ENCODE measurements at regions not wholly inside any gene's neighbourhood (a gene's known extent, or its start where the extent isn't known, plus 50 kb on each side); places are given as distances from the start of the nearest gene placed in this dataset.

DNA sequence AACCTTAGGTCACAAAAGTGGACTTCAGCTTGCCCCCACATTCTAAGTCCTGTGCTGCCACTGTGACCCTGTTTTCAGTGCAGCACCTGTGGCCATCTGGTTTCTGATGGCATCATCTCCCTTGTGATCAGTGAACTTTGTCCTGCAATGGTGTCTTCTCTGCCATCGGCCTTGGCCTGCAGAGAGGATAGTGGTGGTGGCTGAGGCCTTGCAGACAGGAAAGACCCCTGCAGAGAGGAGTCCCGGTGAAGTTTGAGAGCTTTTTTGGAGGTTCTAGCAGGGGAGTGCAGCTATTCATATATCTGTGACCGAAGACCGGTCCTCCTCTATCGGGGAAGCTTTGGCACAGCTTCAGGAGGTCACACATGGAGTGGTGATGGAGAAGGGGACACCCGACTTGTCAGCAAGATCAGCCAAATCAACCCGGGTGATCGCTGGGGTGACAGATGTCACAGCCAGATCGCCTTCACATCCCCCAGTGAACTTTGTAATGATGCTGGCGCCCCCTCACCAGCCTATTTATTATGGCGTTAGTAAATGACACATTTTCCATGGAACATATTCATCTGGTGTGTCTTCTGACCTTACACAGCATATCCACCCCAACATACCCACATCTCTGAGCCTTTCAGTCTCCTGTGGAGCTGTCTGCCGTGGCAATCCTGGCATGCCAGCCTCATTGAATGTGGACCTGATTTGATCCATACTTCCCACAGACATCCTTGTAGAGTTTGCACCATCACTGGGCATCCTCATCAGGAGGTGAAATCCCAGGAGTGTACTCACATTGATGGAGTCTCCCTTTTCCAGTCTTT is 136.1 kb downstream of the PAPOLA start:
- no peak for DNase-seq

DNA sequence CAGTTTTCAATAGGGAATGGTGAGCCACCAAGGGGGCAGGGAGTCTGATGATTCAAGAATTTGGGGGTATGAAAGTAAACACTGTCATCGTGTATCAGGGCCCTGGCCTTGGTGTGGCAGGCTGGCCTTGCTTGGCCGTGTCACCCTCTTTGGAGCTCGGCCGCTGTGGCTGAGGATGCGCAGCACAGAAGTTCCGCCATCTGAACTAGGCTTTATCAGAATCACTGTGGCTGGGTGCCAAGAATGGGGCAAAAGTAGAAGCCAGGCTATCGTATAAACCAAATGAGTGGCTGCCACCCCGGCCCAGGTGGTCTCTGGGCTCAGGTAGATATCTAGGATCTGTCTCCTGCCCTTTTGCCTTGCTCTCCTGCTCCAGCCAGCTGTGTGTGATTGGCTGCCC is 137.4 kb downstream of the PAPOLA start:
- DNase-seq = no peak

DNA sequence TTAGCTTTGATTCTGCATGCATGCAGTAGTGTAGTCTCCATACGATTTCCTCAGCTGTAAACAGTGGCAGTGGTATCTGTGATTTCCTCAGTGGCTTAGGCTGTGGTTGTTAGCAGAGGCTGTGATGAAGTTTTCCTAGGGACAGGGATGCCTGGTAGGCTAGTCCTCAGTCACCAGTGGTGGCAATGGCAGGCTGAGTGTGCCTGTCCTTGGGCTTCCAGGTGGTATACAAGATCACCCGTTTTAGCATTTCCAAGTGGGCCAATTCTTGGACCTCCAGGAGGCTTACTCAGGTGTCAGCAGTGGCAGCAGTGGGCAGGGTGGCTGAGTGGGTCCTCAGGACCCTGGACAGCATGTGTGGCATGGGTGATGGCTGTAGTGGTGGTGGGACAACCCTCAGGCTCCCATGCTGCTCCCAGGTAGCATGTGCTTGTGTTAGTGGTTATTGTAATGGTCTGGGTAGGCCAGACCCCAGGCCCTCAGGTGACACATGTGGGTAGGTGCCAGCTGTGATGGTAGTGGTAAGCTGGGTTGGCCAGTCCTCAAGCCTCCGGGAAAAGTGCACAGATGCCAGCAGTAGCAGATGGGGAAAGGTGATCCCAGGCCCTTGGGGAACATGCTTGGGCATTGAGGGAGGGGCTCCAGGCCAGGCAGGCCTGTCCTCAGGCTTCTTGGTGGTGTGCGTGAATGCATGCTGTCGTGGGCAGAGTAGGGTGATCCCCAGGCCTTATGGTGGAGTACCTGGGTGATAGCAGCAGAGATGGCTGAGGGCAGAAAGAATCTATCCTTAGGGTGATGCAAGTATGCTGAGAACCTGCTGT is 146.5 kb downstream of the PAPOLA start:
- DNase-seq = no peak

DNA sequence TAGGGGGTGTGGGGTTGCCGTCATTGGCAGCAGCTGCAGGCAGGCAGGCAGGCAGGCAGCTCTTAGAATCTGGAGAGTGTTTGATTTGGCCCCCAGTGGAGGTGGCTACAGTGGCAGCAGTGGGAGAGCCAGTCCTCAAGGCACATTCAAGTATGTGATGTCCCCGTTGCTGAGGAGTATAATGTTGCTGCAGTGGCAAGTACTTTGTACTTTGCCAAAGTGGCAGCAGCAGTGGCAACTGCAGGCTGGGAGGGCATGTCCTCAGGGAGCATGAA is 147.1 kb downstream of the PAPOLA start:
- DNase-seq = no peak

GRCh38 chr14:96653597-96653996 is 143.6 kb upstream of the VRK1 start:
- DNase-seq = no peak

DNA sequence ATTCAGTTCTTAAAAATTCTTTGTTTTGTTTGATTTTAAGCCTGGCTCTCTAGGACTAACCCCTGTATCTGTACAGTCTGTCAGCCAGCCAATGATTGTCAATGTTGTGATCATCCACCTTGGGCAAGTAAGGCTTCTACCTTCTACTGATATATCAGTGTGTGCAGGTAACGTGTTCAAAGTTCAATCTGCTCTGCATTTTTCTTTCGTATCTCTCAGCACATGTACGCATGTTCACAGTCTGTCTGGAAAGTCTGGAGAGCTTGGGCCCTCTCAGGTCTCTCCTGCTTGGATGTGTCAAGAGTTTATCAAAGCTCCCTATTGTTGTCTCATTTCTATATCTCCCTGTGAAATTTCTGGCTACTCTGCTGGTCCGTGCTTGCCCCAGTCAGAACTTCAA is 138.6 kb upstream of the VRK1 start:
- no peak for DNase-seq

GRCh38 chr14:96660123-96660522 is 137.1 kb upstream of the VRK1 start:
- no peak for DNase-seq

GRCh38 chr14:96660667-96661066 is 136.5 kb upstream of the VRK1 start:
- DNase-seq = no peak

DNA sequence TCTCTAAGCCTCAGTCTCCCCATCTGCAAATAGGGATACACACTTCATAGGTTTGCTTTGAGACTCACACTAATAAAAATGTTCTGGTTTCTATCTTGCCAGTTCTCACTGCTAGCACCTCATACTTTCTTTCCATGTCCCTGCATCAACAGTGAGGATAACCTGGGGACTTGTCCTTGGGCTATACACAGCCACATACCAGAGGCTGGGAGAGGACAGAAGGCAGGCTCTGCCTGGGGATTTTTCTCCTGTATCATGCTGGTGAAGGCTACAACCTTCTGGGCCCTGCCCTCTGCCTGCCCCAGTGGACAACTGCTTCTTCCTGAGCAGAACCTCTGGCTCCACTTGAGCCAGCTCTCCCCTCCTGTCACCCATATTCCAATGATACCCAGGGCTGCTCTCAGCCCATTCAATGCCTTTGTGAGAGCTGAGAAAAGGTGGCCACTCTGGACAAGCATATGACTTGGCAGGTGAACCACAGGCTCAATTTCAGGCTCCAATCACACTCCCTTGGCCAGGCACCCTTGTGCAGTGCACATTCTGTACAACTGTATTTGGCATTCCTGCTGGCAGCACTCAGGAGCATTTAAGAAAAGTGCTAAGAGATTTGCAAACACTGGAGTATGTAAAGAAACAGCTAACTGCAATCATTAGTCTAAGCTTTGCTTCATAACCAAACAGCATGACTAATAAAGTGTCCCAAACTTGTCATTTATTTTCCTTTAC is 135.8 kb upstream of the VRK1 start:
- DNase-seq = no peak

- DNase-seq = no peak
Observed at GRCh38 chr14:96662116-96662970, 134.8 kb upstream of the VRK1 start.

GRCh38 chr14:96663076-96663475 is 134.1 kb upstream of the VRK1 start:
- no peak for DNase-seq

DNA sequence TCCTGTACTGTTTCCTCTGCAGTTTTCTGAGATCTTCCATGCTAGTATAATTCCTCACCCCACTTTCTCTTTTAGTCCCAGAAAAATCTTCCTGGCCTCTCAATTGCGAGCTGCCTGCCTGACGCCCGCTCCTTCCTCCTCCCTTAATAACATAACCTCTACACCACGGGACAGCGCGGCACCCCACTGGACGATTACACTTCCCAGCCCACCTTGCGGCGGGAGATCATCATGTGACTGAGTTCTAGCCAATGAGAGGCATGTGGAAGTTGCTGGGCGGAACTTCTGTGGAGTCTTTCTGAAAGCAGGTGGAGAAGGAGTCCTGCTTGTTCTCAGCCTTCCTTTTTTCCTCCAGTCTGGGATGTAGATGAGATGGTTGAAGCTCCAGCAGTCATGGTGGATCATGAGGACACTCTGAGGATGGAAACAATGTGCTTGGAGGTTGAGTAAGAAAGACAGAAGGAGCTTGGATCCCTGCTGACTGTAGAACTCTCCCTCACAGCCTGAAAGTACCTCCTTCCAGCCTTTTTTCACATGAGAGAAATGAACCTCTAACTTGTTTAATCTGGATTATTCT is 133.6 kb upstream of the VRK1 start:
- DNase-seq = no peak

GRCh38 chr14:96666088-96666487 is 131.1 kb upstream of the VRK1 start:
- no peak for DNase-seq

DNA sequence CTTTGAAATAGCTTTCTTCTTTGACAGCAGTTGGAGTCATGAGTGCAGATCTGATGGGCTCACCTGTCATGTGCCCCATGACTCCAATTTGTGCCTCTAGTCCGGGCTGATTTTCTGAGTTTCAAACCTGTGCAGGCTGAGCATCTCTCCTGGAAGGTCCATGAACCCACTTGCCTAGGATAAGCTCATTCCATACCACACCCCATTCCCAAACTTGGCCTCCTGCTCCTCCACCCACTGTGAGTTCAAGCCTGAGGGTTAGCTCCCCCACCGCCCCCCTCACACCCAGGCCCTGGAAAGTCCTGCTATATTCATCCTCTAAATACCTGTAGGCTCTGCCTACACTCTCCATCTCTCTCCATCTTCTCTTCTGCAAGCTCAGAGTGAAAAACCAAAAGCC is 126.8 kb upstream of the VRK1 start:
- DNase-seq = no peak

DNA sequence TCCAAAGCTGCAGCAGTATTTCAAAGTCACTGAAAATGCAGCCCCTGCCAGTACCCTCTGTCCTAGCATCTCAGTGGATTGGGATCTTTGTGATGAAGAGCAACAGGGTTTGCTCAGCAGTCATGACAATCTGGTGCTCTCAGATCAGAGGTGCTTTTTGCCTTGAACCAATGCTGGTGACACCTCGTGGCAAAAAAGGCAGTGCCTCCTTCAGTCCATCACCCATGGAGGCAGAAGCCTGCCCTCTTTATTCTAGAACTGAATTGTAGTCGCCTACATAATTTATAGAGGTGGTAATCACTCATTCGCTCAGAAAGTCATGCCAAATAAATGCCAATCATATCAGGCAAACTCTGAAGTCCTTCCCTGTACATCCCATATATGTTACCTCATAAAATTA is 126.0 kb upstream of the VRK1 start:
- no peak for DNase-seq

DNA sequence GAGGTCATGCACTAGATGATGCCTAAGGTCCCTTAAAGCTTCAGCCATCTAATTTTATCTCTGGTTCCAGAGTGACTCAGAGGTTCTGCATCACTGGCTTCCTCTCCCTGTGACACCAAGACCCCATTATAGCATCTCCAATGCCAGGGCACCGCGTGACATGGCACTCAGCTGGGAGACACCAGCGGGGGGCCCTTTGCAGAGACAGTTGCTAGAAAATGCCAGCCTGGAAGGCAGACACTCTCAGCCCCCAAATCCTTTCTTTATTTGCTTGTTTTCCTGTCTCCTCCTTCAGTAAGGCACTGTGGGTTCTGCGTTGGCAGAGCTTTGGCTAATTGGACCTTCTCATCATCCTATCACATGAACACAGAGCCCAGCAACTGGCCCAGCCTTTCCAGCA is 123.5 kb upstream of the VRK1 start:
- no peak for DNase-seq

GRCh38 chr14:96674121-96674520 is 123.1 kb upstream of the VRK1 start:
- DNase-seq = no peak

GRCh38 chr14:96676166-96676565 is 121.0 kb upstream of the VRK1 start:
- DNase-seq = no peak

DNA sequence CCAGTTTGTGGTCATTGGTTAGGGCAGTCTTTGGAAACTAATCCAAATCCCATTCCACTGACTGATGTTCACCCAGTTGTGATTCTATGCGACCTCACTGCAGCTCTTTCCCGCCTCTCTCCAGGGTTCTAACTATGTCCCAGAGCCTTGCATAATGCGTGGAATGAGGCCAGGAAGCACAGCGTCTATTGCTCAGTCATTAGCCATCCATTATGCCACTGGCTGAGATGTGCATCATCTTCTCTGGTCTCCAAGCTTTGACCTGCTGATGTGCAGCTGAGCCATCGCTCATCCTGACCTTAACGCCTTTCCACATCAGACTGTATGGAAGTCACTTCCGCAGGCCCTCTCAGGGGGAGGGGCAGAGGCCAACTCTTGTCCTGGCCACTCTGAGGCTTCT is 115.4 kb upstream of the VRK1 start:
- DNase-seq = no peak

GRCh38 chr14:96682401-96682800 is 114.8 kb upstream of the VRK1 start:
- no peak for DNase-seq

DNA sequence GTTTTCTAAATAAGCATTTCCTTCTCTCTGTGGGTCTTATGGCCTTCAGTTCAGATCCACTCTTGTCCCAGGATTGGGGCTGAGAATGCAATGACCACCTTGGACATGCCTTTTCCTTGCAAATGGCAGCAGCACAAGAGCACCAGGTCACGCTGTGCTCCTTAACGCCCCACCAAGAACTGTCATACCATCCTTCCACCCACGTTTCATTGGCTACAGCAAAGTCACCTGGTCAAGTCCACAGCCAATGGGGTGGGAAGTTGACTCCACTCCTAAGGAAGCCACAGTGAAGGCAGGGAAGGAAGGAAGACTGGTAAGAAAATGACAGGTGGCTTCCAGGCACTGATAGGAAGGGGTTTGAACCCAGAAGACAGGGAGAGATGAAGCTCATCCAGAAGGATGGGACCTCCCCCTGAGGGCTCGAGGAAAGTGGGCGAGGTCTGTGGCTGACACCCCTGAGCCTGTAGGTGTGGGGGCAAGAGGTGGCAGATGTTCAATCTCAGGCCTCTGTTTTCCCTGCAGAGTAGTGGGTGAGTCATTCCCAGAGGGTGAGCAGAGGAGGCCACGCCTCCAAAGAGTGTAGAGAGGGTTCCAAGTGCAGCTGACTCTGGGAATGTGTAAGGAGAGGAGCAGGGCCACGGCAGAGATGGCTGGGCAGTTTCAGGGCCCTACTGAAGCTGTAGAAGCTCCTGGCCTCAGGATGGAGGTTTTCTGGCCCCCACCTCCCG is 113.5 kb upstream of the VRK1 start:
- DNase-seq = no peak

- DNase-seq = no peak
Observed at GRCh38 chr14:96686126-96686525, 111.1 kb upstream of the VRK1 start.

All from dermis blood vessel endothelial cell (primary cell).